ENCODE measurements at regions not wholly inside any gene's neighbourhood (a gene's known extent, or its start where the extent isn't known, plus 50 kb on each side); places are given as distances from the start of the nearest gene placed in this dataset.

DNA sequence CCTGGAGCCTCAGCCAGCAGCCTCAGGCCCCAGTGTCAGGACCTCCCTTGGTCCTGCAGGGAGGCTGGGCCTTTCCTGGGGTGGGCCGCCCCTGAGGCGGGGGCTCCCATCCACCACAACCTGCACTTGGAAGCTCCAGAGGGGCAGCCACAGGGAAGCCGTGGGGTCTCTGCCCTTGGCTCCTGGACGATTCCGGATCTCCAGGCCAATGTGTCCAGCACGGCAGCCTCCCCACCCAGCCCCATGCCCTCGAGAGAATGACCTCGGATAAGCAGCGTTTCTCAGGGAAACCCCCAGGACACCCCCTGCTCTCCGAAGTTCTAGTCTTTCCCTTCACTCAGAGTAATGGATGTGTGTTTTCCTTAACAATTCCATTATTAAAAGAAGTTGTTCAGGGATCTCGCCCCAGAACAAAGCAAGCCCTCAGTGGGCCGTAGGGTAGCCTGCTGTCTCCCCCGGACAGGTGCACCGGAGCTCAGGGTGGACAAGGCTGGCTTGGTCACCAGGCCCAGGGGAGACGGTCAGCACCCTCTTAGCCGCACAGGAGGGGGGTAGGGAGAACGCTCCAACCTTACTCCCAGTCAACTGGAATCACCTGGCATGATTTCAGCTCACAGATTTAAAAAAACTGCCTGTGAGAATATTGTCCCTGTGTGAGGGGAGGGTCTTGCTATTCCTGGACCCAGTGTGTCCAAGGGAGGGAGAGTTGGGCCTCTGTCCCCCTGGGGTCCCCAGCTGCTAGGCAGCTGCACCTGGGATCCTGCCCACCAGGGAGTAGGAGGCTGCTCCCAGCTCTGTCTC is 72.2 kb upstream of the OTOS start:
- Histone ChIP-seq H3K4ac (replicated peaks; ENCODE audit: insufficient read length, low read depth, low read length) (no peak overlapping the region), H3K14ac (ENCODE audit: insufficient read length) (no peak overlapping the region), H3K27ac (ENCODE audit: low read depth, low read length) (no peak overlapping the region), H2BK5ac (ENCODE audit: low read depth, low read length) (no peak overlapping the region), H3K23me2 (ENCODE audit: low read depth, low read length) (no peaks in the 10 kb centered on the region), H3K56ac (replicated peaks; ENCODE audit: insufficient read length, low read depth, low read length) (no peak overlapping the region), H3K18ac (ENCODE audit: extremely low read depth, low read length) (no peak overlapping the region), H2BK15ac (ENCODE audit: low read length) (no peak overlapping the region), H2BK120ac (replicated peaks; ENCODE audit: low read depth, low read length) (no peak overlapping the region), H3K23ac (ENCODE audit: insufficient read length) (no peak overlapping the region), H3K9ac (replicated peaks in 1 of 4; ENCODE audit: extremely low read depth in 1 of 4, low read depth in 3 of 4, low read length in 3 of 4) (no peak overlapping the region), H2AFZ (ENCODE audit: low read length) (no peak overlapping the region), H4K8ac (ENCODE audit: extremely low read depth, insufficient read depth, low read length) (no peak overlapping the region; the same call in 1 of the 2 replicates), H3K79me1 (ENCODE audit: low read depth, low read length) (no peaks in the 10 kb centered on the region), H4K20me1 (replicated peaks in 1 of 2; ENCODE audit: control insufficient read depth in 1 of 2, insufficient read depth in 2 of 2, low read length in 2 of 2) (no peaks in the 10 kb centered on the region), H3K4me1 (replicated peaks in 1 of 4; ENCODE audit: control insufficient read depth in 3 of 4, insufficient read depth in 4 of 4, low read length in 3 of 4) (no peaks in the 10 kb centered on the region; a peak in 1 of 7 replicates), H2BK20ac (ENCODE audit: low read length) (no peak overlapping the region), H3K4me2 (ENCODE audit: insufficient read depth in 1 of 2, low read depth in 2 of 2, low read length in 2 of 2) (no peak overlapping the region), H2AK5ac (ENCODE audit: low read depth, low read length) (no peak overlapping the region), H2BK12ac (ENCODE audit: low read depth, low read length) (no peak overlapping the region), H3K27me3 (replicated peaks in 1 of 4; ENCODE audit: control insufficient read depth in 3 of 4, extremely low read depth in 1 of 4, insufficient read depth in 3 of 4, low read length in 3 of 4) (no peaks in the 10 kb centered on the region), H3K9me3 (ENCODE audit: insufficient read depth in 2 of 2, low read depth in 1 of 2, low read length in 1 of 2) (no peaks in the 10 kb centered on the region), H3K4me3 (ENCODE audit: extremely low read depth in 1 of 4, insufficient read depth in 2 of 4, low read depth in 3 of 4, low read length in 4 of 4) (no peak overlapping the region), H3K36me3 (ENCODE audit: control insufficient read depth in 2 of 4, insufficient read depth in 4 of 4, low read length in 3 of 4) (no peaks in the 10 kb centered on the region), H3K79me2 (ENCODE audit: control insufficient read depth in 1 of 2, insufficient read depth in 2 of 2, low read length in 2 of 2) (no peaks in the 10 kb centered on the region), H4K91ac (replicated peaks; ENCODE audit: insufficient read length, low read length) (no peak overlapping the region), H4K5ac (ENCODE audit: insufficient read length, low read depth, low read length) (no peak overlapping the region)
- FAIRE-seq (no peak), DNase-seq (ENCODE audit: low read depth in 1 of 2, low spot score in 2 of 2) (no peak)
- ChIA-PET CTCF (ENCODE audit: partially characterized antibody) (no interaction called here), POLR2A (ENCODE audit: partially characterized antibody) (no interaction called here)
- 88% methylated on average over 10 of the region's 17 CpGs; no CpG with 5 or more reads in 1 of the 2 experiments for WGBS, 2 experiments (ENCODE audit: extremely low coverage in 1 of 2, insufficient coverage in 1 of 2, insufficient read length in 1 of 2, insufficient replicate concordance in 2 of 2, low coverage in 1 of 2, low lambda C conversion rate in 2 of 2, missing lambda C conversion rate in 1 of 2)
- TF ChIP-seq BRCA1 (IDR thresholded peaks at IDR 0.05; ENCODE audit: low read depth, low read length), result no peak
- no peak for TF ChIP-seq SUZ12 (IDR thresholded peaks at IDR 0.05; ENCODE audit: low read length)
- TF ChIP-seq SP2 (IDR thresholded peaks at IDR 0.05; ENCODE audit: low read length), result no peak
- TF ChIP-seq ZNF274 (IDR thresholded peaks at IDR 0.05; ENCODE audit: borderline replicate concordance, extremely low read depth, low read length), result no peak
- no peak for TF ChIP-seq BACH1 (IDR thresholded peaks at IDR 0.05; ENCODE audit: low read length)
- TF ChIP-seq NANOG (IDR thresholded peaks at IDR 0.05; ENCODE audit: insufficient read depth, low read depth, low read length, poor library complexity, severe bottlenecking), result no peak
- TF ChIP-seq RNF2 (IDR thresholded peaks at IDR 0.05; ENCODE audit: borderline replicate concordance, low read depth, low read length, missing control alignments, poor library complexity, severe bottlenecking), result no peak
- TF ChIP-seq RFX5 (IDR thresholded peaks at IDR 0.05; ENCODE audit: borderline replicate concordance, low read depth, low read length), result no peak
- no peak for TF ChIP-seq RAD21 (IDR thresholded peaks at IDR 0.05 in 1 of 2, conservative IDR thresholded peaks at IDR 0.05 in 1 of 2; ENCODE audit: low read depth in 2 of 2, low read length in 2 of 2)
- TF ChIP-seq, protein P1, sequence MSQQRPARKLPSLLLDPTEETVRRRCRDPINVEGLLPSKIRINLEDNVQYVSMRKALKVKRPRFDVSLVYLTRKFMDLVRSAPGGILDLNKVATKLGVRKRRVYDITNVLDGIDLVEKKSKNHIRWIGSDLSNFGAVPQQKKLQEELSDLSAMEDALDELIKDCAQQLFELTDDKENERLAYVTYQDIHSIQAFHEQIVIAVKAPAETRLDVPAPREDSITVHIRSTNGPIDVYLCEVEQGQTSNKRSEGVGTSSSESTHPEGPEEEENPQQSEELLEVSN (IDR thresholded peaks at IDR 0.05), result no peak
- TF ChIP-seq CBX8 (IDR thresholded peaks at IDR 0.05; ENCODE audit: borderline replicate concordance, low read depth, low read length), result no peak
- no peak for TF ChIP-seq RBBP5 (IDR thresholded peaks at IDR 0.05; ENCODE audit: borderline replicate concordance, low read depth, low read length)

All from H1 (cell line).